Panc1 (cell line): ENCODE measurements at regions not wholly inside any gene's neighbourhood (a gene's known extent, or its start where the extent isn't known, plus 50 kb on each side); places are given as distances from the start of the nearest gene placed in this dataset.

ENCODE experiments used
- ATAC-seq: fragments of 200-7000 bp; cut with Tn5 transposase; 2 replicates; pipeline ENCODE4 v1.9.1; 2020; ENCODE audit warnings: mild to moderate bottlenecking, moderate library complexity
- BruUV-seq: library from RNA; stranded (reverse); fragments of 400-500 nt; replicated peaks from 2 replicates; lab custom pipeline; 2021; lab: Mats Ljungman, UMichigan
- CTCF ChIA-PET: fragments of 300-600 bp; sonication (Branson Sonifier 250); formaldehyde crosslinking; loops from one replicate; lab custom pipeline; 2022; ENCODE audit warnings: antibody characterized with exemption; lab: Charles Lee
- POLR2A ChIA-PET: fragments of 300-600 bp; sonication (Branson Sonifier 250); formaldehyde crosslinking; loops from one replicate; lab custom pipeline; 2022; ENCODE audit warnings: antibody characterized with exemption; lab: Charles Lee
- DNase-seq: peaks from one replicate; pipeline ENCODE4 v3.0.0-alpha.2; 2010; ENCODE audit warnings: low read depth, low spot score
- H3K27ac ChIP-seq: 2 replicates; pipeline ENCODE4 v1.5.1; 2011; ENCODE audit warnings: mild to moderate bottlenecking, low read length, inconsistent platforms
- H3K27me3 ChIP-seq: fragments of 200-500 bp; sonication (Bioruptor generic); 2 replicates; pipeline ENCODE4 v1.6.0; 2014; ENCODE audit warnings: low read length, inconsistent platforms; ENCODE audit not compliant: control insufficient read depth, insufficient read depth
- H3K36me3 ChIP-seq: fragments of 200-500 bp; sonication (Bioruptor generic); 2 replicates; pipeline ENCODE4 v1.5.1; 2014; ENCODE audit warnings: inconsistent platforms, mild to moderate bottlenecking, low read length, moderate library complexity; ENCODE audit not compliant: control insufficient read depth, insufficient read depth
- H3K4me1 ChIP-seq: 2 replicates; pipeline ENCODE4 v1.5.1; 2011; ENCODE audit warnings: inconsistent platforms, mild to moderate bottlenecking, low read length, moderate library complexity; ENCODE audit not compliant: control insufficient read depth, insufficient read depth
- H3K4me3 ChIP-seq, 2 experiments: 2 replicates each; pipeline ENCODE4 v1.5.1; 2011 to 2012; ENCODE audit warnings: low read depth in 2 of 2, low read length in 2 of 2, mild to moderate bottlenecking in 2 of 2, inconsistent platforms in 1 of 2, moderate library complexity in 1 of 2
- H3K9me3 ChIP-seq: fragments of 200-500 bp; sonication (Bioruptor generic); 2 replicates; pipeline ENCODE4 v1.5.1; 2014; ENCODE audit warnings: low read depth, mild to moderate bottlenecking, inconsistent platforms, low read length, moderate library complexity; ENCODE audit not compliant: control insufficient read depth, insufficient read depth
- CTCF ChIP-seq: fragments of 450-650 bp; IDR thresholded peaks from 2 replicates; pipeline ENCODE4 v1.5.1; 2017; ENCODE audit warnings: mild to moderate bottlenecking
- POLR2AphosphoS5 ChIP-seq: IDR thresholded peaks from 2 replicates; pipeline ENCODE4 v1.6.1; 2012; ENCODE audit warnings: mild to moderate bottlenecking, low read depth, low read length, moderate library complexity
- REST ChIP-seq, 2 experiments: IDR thresholded peaks; 2 replicates each; pipeline ENCODE4 v1.6.1; 2011 to 2012; ENCODE audit warnings: low read depth in 2 of 2, control low read depth in 1 of 2, low read length in 1 of 2, mild to moderate bottlenecking in 1 of 2, moderate library complexity in 1 of 2; ENCODE audit not compliant: insufficient read depth in 1 of 2
- SIN3A ChIP-seq: IDR thresholded peaks from 2 replicates; pipeline ENCODE4 v1.6.1; 2012; ENCODE audit warnings: low read depth, mild to moderate bottlenecking, low read length, moderate library complexity, borderline replicate concordance; ENCODE audit not compliant: insufficient read depth
- TCF7L2 ChIP-seq: IDR thresholded peaks from 2 replicates; pipeline ENCODE4 v1.6.1; 2011; ENCODE audit warnings: mild to moderate bottlenecking, low read depth, low read length, inconsistent platforms
- in situ Hi-C: cut with HindIII; loops from 2 replicates; pipeline ENCODE4 v1.10.0; 2016; ENCODE audit warnings: low sequenced_read_pairs, low pct_unique_long_range_greater_than_20kb
- intact Hi-C: fragments of 100-400 bp; cut with micrococcal nuclease; formaldehyde crosslinking; loops from one replicate; pipeline ENCODE4 v1.10.0; 2022; ENCODE audit not compliant: unreplicated experiment

GRCh38 chr1:90296327-90296726 is 301.4 kb downstream of the ZNF326 start:
- TF ChIP-seq SIN3A (no peak), CTCF (no peak), TCF7L2 (no peak), REST (IDR thresholded peaks at IDR 0.05; ENCODE audit: insufficient read depth in 1 of 2, low read depth in 2 of 2, low read length in 1 of 2) (no peak), POLR2AphosphoS5 (no peak)
- no peak overlapping the region for H3K27ac ChIP-seq
- no peaks in the 10 kb centered on the region for H3K36me3 ChIP-seq
- ChIA-PET POLR2A (interaction anchor here (0.6 kb wide), 1 partner anchor 201 kb away, joined by 10 read pairs; no protein-coding TSS in a partner anchor), CTCF (no interaction called here)
- intact Hi-C loops, result no loop called here
- no TSS peak for BruUV-seq
- H3K4me3 ChIP-seq, result no peak overlapping the region
- ATAC-seq, result no peak
- no peak for DNase-seq
- H3K27me3 ChIP-seq, result no peaks in the 10 kb centered on the region
- H3K9me3 ChIP-seq, result no peaks in the 10 kb centered on the region
- H3K4me1 ChIP-seq, result no peaks in the 10 kb centered on the region
- in situ Hi-C loops, result no loop called here

GRCh38 chr1:90295534-90295933 is 300.6 kb downstream of the ZNF326 start:
- TF ChIP-seq CTCF (no peak), SIN3A (no peak), REST (IDR thresholded peaks at IDR 0.05; ENCODE audit: insufficient read depth in 1 of 2, low read depth in 2 of 2, low read length in 1 of 2) (no peak), POLR2AphosphoS5 (no peak), TCF7L2 (no peak)
- ChIA-PET CTCF (no interaction called here), POLR2A (no interaction called here)
- BruUV-seq, result no TSS peak
- ATAC-seq (no peak), DNase-seq (no peak)
- H3K9me3 ChIP-seq, result no peaks in the 10 kb centered on the region
- no peak overlapping the region for H3K27ac ChIP-seq
- no peak overlapping the region for H3K4me3 ChIP-seq
- intact Hi-C loops (no loop called here), in situ Hi-C loops (no loop called here)
- no peaks in the 10 kb centered on the region for H3K4me1 ChIP-seq
- H3K36me3 ChIP-seq, result no peaks in the 10 kb centered on the region
- no peaks in the 10 kb centered on the region for H3K27me3 ChIP-seq
